CD4-positive, alpha-beta T cell treated with Interleukin-12 subunit alpha and Interleukin-12 subunit beta, for 1 hour (primary cell): ENCODE measurements at regions not wholly inside any gene's neighbourhood (a gene's known extent, or its start where the extent isn't known, plus 50 kb on each side); places are given as distances from the start of the nearest gene placed in this dataset.
"Not testable (repeated sequence)": the region's sequence is repeated elsewhere in the genome, so short reads cannot be mapped to it uniquely, and the experiment has no call there.

ENCODE experiments used
- DNase-seq: peaks from one replicate; pipeline ENCODE4 v3.0.0-alpha.2; 2020

- no peak for DNase-seq
Observed at GRCh38 chr4:159410076-159410777, 307.3 kb downstream of the RAPGEF2 start.

- no peak for DNase-seq
Observed at GRCh38 chr4:159410891-159411290, 308.0 kb downstream of the RAPGEF2 start.

- DNase-seq, result no peak
Observed at GRCh38 chr4:159413306-159413943, 310.5 kb downstream of the RAPGEF2 start.

DNA sequence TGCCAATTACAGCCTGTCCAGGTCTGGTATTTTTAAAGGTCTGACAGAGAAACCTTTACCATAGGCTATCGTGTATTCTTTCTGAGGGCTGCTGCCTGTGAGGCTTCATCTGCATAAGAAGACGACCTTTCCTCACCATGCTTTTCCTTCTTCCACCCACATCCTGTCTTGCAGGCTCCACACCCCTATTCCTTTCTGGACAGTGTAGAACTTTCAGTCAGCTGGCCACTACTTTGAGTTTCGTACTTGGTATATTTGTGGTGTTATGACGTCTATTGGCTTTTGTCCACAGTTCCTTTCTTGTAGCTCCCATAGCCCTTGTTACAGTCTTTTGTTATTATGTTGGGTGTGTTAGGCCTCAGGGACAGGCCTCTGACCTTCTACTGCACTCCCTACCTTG lies 311.4 kb downstream of the RAPGEF2 start:
- DNase-seq, result no peak

DNA sequence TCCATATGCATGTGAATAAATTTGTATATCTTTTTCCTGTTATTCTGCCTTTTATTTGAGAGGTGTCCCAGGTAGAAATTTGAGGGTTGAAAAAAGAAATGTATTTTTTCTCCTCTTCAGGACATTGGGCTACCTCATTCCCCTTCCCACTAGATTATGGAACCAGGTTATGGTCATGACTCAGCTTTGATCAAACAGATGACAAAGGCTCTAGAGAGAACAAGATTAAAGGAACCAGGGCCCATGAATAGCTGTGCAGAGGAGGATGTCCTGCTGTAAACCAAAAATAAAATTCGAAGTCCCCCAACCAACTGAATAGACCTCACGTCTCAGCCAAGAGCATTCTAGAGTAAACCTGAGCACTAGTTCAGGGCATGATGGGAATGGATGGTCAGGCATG lies 313.2 kb downstream of the RAPGEF2 start:
- no peak for DNase-seq

DNA sequence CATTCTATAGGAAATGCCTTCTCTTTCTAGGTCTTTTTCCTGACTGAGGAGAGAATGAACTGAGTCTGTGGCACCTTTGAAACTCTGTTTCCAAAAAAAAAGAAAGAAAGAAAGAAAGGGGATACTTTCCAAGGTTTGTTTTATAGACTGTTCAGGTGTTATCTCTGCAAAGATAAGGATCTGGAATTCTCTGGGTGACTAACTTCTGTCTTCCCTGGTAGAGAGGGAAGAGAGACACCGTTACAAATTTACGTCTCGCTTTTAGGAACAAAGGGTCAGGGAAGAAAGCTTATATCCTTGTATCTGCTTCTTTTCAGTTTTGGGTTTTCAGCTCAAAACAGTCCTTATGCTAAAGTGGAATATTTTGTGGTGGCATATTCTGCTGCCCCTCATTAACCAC lies 314.1 kb downstream of the RAPGEF2 start:
- no peak for DNase-seq

GRCh38 chr4:159420162-159421057 lies 317.5 kb downstream of the RAPGEF2 start:
- no peak for DNase-seq

- not testable (repeated sequence) for DNase-seq
Observed at GRCh38 chr4:159421058-159421419, 318.2 kb downstream of the RAPGEF2 start.

DNA sequence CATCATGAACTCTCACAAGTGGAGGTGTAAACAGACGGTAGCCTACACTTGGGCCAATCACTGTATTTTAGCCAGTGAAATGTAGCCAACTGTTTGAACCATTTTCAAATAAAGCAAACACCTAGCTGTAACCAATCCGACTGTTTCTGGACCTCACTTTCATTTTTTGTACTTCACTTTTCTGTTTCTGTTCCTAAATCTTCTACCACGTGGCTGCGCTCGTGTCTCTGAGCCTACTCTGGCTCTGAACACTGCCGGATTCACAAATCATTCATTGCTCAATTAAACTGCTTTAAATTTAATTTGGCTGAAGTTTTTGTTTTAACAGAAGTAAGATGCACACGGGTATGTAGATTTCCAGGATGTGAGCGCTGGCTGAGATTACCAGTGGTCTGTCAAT lies 319.1 kb downstream of the RAPGEF2 start:
- no peak for DNase-seq

DNA sequence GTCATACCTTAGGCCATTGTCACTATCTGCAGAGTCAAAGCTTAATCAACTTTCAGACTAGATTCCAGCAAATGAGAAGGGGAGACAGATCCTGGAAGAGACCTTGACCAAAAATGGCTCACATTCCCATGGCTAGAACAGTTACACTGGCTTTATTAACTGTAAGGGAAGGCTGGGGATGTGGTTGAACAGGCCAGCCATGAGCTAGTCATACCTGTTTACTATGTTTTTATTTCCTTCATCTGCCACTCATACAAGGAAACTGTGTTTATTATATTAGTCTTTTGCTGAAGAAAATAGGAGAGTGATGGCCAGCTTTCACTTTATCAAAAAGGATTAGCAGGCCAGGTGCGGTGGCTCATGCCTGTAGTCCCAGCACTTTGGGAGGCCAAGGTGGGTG lies 319.7 kb downstream of the RAPGEF2 start:
- no peak for DNase-seq

DNA sequence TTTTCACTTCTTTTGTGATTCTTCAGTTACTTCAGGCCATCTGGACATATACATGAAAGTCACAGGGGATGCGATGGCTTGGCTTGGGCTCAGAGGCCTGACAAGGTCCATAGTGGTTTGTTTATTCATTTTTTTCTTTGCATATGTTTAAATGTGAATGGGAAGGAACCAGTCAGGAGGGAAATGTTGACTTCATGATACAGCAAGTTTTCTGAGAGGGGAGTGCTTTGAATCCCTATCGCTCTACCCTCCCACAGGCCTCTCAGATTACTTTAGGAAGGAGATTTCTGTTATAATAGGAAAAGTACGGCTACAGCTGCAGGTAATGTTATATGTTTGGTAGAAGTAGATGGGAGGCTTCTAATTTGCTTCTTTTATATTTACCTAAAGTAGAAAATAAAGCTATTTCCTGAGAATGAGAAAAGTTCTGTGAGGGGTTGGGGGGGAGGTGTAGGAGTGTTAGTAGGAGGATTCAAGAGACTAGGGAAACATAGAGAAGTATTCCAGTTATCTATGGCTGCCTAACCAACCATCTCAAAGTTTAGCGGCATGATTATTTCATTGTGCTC lies 322.9 kb downstream of the RAPGEF2 start:
- DNase-seq, result no peak

DNA sequence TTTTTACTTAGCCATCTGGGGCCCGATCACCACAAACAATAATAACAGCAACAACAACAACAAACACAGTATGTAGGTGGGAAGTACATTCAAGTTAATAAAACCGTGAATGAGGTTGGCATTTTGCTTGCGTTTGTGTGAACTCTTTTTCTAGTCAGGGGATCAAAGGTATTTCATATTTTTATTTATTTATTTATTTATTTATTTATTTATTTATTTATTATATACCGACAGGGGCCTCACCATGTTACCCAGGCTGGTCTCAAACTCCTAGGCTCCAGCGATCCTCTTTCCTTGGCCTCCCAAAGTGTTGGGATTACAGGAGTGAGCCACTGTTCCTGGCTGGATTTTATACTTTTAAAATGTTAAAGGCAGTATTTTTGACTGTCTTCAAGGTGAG lies 325.4 kb downstream of the RAPGEF2 start:
- DNase-seq, result no peak

- DNase-seq, result no peak
Observed at GRCh38 chr4:159428975-159429692, 326.3 kb downstream of the RAPGEF2 start.

GRCh38 chr4:159429693-159430035 lies 326.8 kb downstream of the RAPGEF2 start:
- no peak for DNase-seq

DNA sequence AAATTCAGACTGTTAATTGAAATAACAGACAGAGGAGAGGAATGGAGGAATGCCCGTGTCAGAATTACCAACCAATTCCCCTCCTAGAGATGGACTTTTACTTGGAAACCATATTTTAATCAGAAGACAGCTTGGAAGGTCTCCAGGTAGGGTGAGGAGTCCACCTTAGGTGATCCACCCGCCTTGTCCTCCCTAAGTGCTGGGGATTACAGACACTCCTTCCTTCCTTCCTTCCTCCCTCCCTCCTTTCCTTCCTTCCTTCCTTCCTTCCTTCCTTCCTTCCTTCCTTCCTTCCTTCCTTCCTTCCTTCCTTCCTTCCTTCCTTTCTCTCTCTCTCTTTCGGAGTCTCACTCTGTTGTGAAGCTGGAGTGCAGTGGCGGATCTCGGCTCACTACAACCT lies 328.0 kb downstream of the RAPGEF2 start:
- DNase-seq, result no peak

GRCh38 chr4:159432436-159432835 lies 329.6 kb downstream of the RAPGEF2 start:
- DNase-seq, result no peak

DNA sequence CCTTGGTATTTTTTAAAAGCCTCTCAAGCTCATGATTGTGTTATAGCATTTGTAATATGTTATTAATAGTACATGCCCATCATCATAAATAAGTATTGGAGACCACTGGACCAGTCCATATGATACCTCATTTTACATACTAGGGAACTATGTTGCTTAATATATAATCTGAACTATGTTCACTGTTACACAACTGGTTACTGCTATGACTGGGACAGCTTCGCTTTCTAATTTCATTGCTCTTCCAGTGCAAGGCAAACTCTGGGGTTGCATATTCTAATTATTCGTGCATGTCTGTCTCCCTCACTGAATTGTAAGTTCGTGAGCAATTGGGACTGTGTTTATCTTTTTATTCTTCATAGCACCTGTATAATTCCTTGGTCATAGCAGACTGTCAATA lies 330.5 kb downstream of the RAPGEF2 start:
- no peak for DNase-seq

DNA sequence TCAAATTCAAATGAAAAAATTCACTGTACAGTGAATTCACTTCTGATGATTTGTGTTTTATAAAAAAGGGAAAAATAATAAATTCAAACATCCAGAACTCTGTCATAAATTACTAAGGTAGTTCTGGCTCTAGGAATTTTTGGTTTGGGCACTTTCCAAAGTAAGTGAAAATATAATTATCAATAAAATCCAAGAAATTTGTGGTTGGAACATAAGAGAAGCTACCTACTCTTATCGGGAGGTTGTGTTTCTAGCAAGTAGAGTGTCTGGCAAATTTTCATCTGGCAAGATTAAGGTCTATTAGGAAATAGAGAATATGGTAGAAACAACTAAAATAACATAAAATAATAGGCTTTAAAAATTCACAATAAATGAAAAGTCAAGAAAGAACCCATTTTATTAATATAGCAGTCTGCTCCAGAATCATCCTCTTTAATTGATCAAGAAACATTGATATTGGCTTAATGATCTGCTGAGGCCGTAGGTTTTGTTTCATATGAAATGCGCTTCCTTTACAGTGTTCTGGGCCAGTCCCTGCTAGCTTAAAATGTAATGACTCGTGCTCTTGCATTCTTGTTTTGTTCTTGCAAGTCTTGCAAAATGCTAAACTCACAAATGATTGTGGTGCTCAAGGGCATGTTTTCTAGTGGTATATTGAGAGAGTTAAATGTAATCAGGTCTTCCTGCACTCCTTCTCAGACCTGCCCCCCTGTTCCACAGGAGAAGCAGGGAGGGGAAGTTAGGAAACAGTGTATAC lies 331.4 kb downstream of the RAPGEF2 start:
- DNase-seq, result no peak

- no peak for DNase-seq
Observed at GRCh38 chr4:159434871-159435241, 332.0 kb downstream of the RAPGEF2 start.

- no peak for DNase-seq
Observed at GRCh38 chr4:159435561-159436023, 332.7 kb downstream of the RAPGEF2 start.

GRCh38 chr4:159443975-159444374 lies 341.1 kb downstream of the RAPGEF2 start:
- DNase-seq, result no peak

- no peak for DNase-seq
Observed at GRCh38 chr4:159444678-159445077, 341.8 kb downstream of the RAPGEF2 start.
